ENCODE measurements at regions not wholly inside any gene's neighbourhood (a gene's known extent, or its start where the extent isn't known, plus 50 kb on each side); places are given as distances from the start of the nearest gene placed in this dataset.
"Not testable (repeated sequence)": the region's sequence is repeated elsewhere in the genome, so short reads cannot be mapped to it uniquely, and the experiment has no call there.

DNA sequence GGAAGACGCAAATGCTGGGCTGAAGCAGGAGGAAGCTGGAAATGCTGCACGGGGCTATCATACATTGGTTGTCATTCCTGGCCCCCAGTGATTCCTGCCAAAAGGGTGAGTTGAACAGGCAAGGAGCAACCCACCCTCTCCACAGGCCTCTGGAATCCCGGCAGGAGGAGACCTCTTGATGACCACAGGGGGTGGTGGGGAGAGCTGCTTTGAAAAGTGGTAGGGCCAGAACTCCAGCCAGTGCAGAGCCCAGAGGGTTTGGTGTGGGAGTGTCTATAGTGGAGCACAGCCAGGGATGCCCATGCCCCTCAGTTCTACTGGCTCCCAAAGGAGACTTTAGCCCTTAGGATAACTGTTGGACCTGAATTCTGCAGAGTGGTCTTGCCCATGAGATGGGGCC lies 89.2 kb downstream of the SAMD9 start:
- no peak overlapping the region for H3K9ac ChIP-seq (ENCODE audit: low read depth, low read length)
- no peak for TF ChIP-seq EZH2 (IDR thresholded peaks at IDR 0.05; ENCODE audit: borderline replicate concordance, low read depth, low read length, severe bottlenecking)
- TF ChIP-seq, protein P1, sequence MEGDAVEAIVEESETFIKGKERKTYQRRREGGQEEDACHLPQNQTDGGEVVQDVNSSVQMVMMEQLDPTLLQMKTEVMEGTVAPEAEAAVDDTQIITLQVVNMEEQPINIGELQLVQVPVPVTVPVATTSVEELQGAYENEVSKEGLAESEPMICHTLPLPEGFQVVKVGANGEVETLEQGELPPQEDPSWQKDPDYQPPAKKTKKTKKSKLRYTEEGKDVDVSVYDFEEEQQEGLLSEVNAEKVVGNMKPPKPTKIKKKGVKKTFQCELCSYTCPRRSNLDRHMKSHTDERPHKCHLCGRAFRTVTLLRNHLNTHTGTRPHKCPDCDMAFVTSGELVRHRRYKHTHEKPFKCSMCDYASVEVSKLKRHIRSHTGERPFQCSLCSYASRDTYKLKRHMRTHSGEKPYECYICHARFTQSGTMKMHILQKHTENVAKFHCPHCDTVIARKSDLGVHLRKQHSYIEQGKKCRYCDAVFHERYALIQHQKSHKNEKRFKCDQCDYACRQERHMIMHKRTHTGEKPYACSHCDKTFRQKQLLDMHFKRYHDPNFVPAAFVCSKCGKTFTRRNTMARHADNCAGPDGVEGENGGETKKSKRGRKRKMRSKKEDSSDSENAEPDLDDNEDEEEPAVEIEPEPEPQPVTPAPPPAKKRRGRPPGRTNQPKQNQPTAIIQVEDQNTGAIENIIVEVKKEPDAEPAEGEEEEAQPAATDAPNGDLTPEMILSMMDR (IDR thresholded peaks at IDR 0.05; ENCODE audit: borderline replicate concordance, extremely low read depth, low read length, poor library complexity, severe bottlenecking), result no peak
- DNase-seq (no peak), ATAC-seq (ENCODE audit: insufficient read depth, low read depth) (no peak)
- H3K4me1 ChIP-seq (ENCODE audit: insufficient read depth, low read length), result no peaks in the 10 kb centered on the region
- no peak overlapping the region for H2AFZ ChIP-seq (ENCODE audit: low read depth, low read length)
- peaks cover 5% of the 10 kb centered on the region for H3K9me3 ChIP-seq (ENCODE audit: insufficient read depth, low read length, severe bottlenecking)
- H3K36me3 ChIP-seq (ENCODE audit: insufficient read depth, low read length), result no peaks in the 10 kb centered on the region
- H3K27me3 ChIP-seq (ENCODE audit: insufficient read depth, low read length, poor library complexity), result no peaks in the 10 kb centered on the region
- no peak overlapping the region for H3K4me2 ChIP-seq (ENCODE audit: insufficient read depth, low read length)
- no peaks in the 10 kb centered on the region for H4K20me1 ChIP-seq (ENCODE audit: insufficient read depth, low read length)
- no peak overlapping the region for H3K27ac ChIP-seq (ENCODE audit: low read length)
- H3K4me3 ChIP-seq (ENCODE audit: low read depth in 1 of 2, low read length in 2 of 2), result no peak overlapping the region
- H3K79me2 ChIP-seq (ENCODE audit: insufficient read depth, low read length), result no peaks in the 10 kb centered on the region

DNA sequence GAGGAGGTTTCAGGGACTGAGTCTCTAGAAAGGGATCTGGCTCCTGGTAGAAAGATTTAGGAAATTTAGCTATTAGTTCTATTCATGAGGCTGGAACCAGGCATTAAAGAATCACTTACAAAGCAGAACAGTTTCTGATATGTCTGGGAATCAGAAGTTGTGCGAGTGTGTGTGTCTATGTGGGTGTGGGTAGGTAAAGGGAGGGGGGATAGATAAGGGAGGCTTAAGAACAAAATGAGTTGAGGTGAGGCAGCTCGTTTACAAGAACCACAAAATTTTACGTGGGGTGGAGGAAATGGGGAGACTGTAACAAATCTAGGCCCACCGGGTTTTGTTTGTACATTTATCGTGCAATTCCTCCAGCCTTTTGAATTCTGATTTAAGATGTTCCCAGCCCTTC lies 90.7 kb downstream of the SAMD9 start:
- Histone ChIP-seq H3K27me3 (ENCODE audit: insufficient read depth, low read length, poor library complexity) (no peaks in the 10 kb centered on the region), H2AFZ (ENCODE audit: low read depth, low read length) (no peak overlapping the region), H3K9ac (ENCODE audit: low read depth, low read length) (no peak overlapping the region), H3K27ac (ENCODE audit: low read length) (no peak overlapping the region), H3K4me3 (ENCODE audit: low read depth in 1 of 2, low read length in 2 of 2) (no peak overlapping the region), H3K4me1 (ENCODE audit: insufficient read depth, low read length) (no peaks in the 10 kb centered on the region), H3K9me3 (ENCODE audit: insufficient read depth, low read length, severe bottlenecking) (peaks cover 5% of the 10 kb centered on the region), H3K36me3 (ENCODE audit: insufficient read depth, low read length) (no peaks in the 10 kb centered on the region), H4K20me1 (ENCODE audit: insufficient read depth, low read length) (no peaks in the 10 kb centered on the region), H3K79me2 (ENCODE audit: insufficient read depth, low read length) (no peaks in the 10 kb centered on the region), H3K4me2 (ENCODE audit: insufficient read depth, low read length) (no peak overlapping the region)
- DNase-seq (no peak), ATAC-seq (ENCODE audit: insufficient read depth, low read depth) (no peak)
- TF ChIP-seq, protein P1 (IDR thresholded peaks at IDR 0.05; ENCODE audit: borderline replicate concordance, extremely low read depth, low read length, poor library complexity, severe bottlenecking), result no peak
- no peak for TF ChIP-seq EZH2 (IDR thresholded peaks at IDR 0.05; ENCODE audit: borderline replicate concordance, low read depth, low read length, severe bottlenecking)

DNA sequence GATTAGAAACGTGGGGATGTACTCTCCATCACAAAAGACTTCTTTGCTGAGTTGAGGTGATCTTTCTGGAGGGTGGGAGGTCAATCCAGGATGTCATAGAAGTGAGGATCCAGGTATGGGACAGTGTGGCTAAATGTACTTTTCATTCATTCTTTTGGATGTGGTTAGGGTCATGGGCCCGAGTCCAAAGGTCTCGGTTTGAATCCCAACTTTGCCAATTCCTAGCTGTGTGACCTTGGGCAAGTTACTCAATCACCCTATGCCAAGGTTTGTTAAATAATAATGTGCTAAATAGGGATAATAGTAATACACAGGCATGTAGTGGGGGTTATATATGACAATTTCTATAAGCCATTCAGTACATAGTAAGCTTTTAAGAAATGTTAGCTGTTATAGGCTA lies 91.4 kb downstream of the SAMD9 start:
- Histone ChIP-seq H3K79me2 (ENCODE audit: insufficient read depth, low read length) (no peaks in the 10 kb centered on the region), H3K4me1 (ENCODE audit: insufficient read depth, low read length) (no peaks in the 10 kb centered on the region), H3K9ac (ENCODE audit: low read depth, low read length) (no peak overlapping the region), H3K27ac (ENCODE audit: low read length) (no peak overlapping the region), H3K27me3 (ENCODE audit: insufficient read depth, low read length, poor library complexity) (no peaks in the 10 kb centered on the region), H3K4me3 (ENCODE audit: low read depth in 1 of 2, low read length in 2 of 2) (no peak overlapping the region), H3K36me3 (ENCODE audit: insufficient read depth, low read length) (no peaks in the 10 kb centered on the region), H4K20me1 (ENCODE audit: insufficient read depth, low read length) (no peaks in the 10 kb centered on the region), H3K4me2 (ENCODE audit: insufficient read depth, low read length) (no peak overlapping the region), H2AFZ (ENCODE audit: low read depth, low read length) (no peak overlapping the region), H3K9me3 (ENCODE audit: insufficient read depth, low read length, severe bottlenecking) (peaks cover 5% of the 10 kb centered on the region)
- TF ChIP-seq EZH2 (IDR thresholded peaks at IDR 0.05; ENCODE audit: borderline replicate concordance, low read depth, low read length, severe bottlenecking), result no peak
- TF ChIP-seq, protein P1 (IDR thresholded peaks at IDR 0.05; ENCODE audit: borderline replicate concordance, extremely low read depth, low read length, poor library complexity, severe bottlenecking), result no peak
- no peak for ATAC-seq (ENCODE audit: insufficient read depth, low read depth)
- no peak for DNase-seq

DNA sequence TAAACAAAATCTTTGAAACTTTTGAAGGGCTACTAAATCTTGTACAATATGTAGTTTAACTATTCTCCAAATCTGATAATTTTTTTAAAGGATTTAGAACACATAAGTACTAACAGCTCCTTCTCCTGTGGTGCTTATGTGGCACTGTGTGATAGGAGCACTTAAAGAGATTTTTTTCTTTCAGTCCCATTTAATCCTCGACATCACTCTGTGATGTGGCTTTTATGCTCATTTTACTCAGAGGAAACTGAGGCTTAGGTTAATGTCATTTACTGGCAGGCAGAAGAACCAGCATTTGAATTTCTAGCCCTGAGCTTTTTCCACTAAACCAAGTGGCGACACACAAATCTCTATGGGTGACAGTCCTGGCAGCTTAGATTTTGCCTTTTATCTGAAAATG lies 92.4 kb downstream of the SAMD9 start:
- DNase-seq (no peak), ATAC-seq (ENCODE audit: insufficient read depth, low read depth) (peak; percentile 74)
- Histone ChIP-seq H3K4me3 (ENCODE audit: low read depth in 1 of 2, low read length in 2 of 2) (no peak overlapping the region), H3K4me1 (ENCODE audit: insufficient read depth, low read length) (no peaks in the 10 kb centered on the region), H2AFZ (ENCODE audit: low read depth, low read length) (no peak overlapping the region), H3K36me3 (ENCODE audit: insufficient read depth, low read length) (no peaks in the 10 kb centered on the region), H3K27ac (ENCODE audit: low read length) (no peak overlapping the region), H3K9me3 (ENCODE audit: insufficient read depth, low read length, severe bottlenecking) (peaks cover 3% of the 10 kb centered on the region), H4K20me1 (ENCODE audit: insufficient read depth, low read length) (no peaks in the 10 kb centered on the region), H3K27me3 (ENCODE audit: insufficient read depth, low read length, poor library complexity) (no peaks in the 10 kb centered on the region), H3K9ac (ENCODE audit: low read depth, low read length) (no peak overlapping the region), H3K79me2 (ENCODE audit: insufficient read depth, low read length) (no peaks in the 10 kb centered on the region), H3K4me2 (ENCODE audit: insufficient read depth, low read length) (no peak overlapping the region)
- TF ChIP-seq, protein P1 (IDR thresholded peaks at IDR 0.05; ENCODE audit: borderline replicate concordance, extremely low read depth, low read length, poor library complexity, severe bottlenecking), result no peak
- TF ChIP-seq EZH2 (IDR thresholded peaks at IDR 0.05; ENCODE audit: borderline replicate concordance, low read depth, low read length, severe bottlenecking), result no peak

DNA sequence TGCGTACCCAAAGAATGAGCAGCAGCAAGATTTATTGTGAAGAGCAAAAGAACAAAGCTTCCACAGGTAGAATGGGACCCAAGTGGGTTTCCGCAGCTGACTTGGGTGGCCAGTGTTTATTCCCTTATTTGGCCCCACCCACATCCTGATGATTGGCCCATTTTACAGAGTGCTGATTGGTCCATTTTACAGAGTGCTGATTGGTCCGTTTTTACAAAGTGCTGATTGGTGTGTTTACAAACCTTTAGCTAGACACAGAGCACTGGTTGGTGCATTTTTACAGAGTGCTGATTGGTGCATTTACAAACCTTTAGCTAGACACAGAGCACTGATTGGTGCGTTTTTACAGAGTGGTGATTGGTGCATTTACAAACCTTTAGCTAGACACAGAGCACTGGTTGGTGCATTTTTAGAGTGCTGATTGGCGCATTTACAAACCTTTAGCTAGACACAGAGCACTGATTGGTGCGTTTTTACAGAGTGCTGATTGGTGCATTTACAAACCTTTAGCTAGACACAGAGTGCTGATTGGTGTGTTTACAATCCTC lies 94.8 kb downstream of the SAMD9 start:
- not testable (repeated sequence) for H3K4me3 ChIP-seq (ENCODE audit: low read depth in 1 of 2, low read length in 2 of 2); H3K4me1 ChIP-seq (ENCODE audit: insufficient read depth, low read length); H3K79me2 ChIP-seq (ENCODE audit: insufficient read depth, low read length); ATAC-seq (ENCODE audit: insufficient read depth, low read depth); H3K27ac ChIP-seq (ENCODE audit: low read length); H3K4me2 ChIP-seq (ENCODE audit: insufficient read depth, low read length); H4K20me1 ChIP-seq (ENCODE audit: insufficient read depth, low read length); H3K36me3 ChIP-seq (ENCODE audit: insufficient read depth, low read length); H3K9ac ChIP-seq (ENCODE audit: low read depth, low read length); H3K9me3 ChIP-seq (ENCODE audit: insufficient read depth, low read length, severe bottlenecking); H2AFZ ChIP-seq (ENCODE audit: low read depth, low read length); DNase-seq; H3K27me3 ChIP-seq (ENCODE audit: insufficient read depth, low read length, poor library complexity)
